ENCODE measurements at regions not wholly inside any gene's neighbourhood (a gene's known extent, or its start where the extent isn't known, plus 50 kb on each side); places are given as distances from the start of the nearest gene placed in this dataset.

GRCh38 chr6:169881398-169881797 is 130.0 kb downstream of the ERMARD start:
- 84 to 93% methylated on average over 10 of the region's 10 CpGs for WGBS, 2 donors
- Histone ChIP-seq H3K4me1 (ENCODE audit: control insufficient read depth in 5 of 5, insufficient read depth in 5 of 5, low read length in 5 of 5) (peaks cover 0 to 5% (median 0%) of the 10 kb centered on the region in 5 donors), H3K27me3 (ENCODE audit: control insufficient read depth in 3 of 3, insufficient read depth in 3 of 3, low read length in 2 of 3) (peaks cover 0 to 7% (median 0%) of the 10 kb centered on the region in 3 donors), H3K36me3 (ENCODE audit: control insufficient read depth in 4 of 4, insufficient read depth in 4 of 4, low read length in 4 of 4) (no peaks in the 10 kb centered on the region), H3K4me3 (no peak overlapping the region), H3K9me3 (ENCODE audit: control insufficient read depth in 4 of 4, insufficient read depth in 3 of 4, low read length in 3 of 4) (peaks cover 0 to 2% (median 0%) of the 10 kb centered on the region in 4 donors), H3K27ac (ENCODE audit: low read depth in 1 of 2, low read length in 1 of 2) (no peak overlapping the region), H3K9ac (ENCODE audit: insufficient read depth in 1 of 2, low read length in 2 of 2) (no peak overlapping the region)
- ATAC-seq (ENCODE audit: insufficient read depth, low FRiP score) (no peak), DNase-seq (no peak)
- no peak for TF ChIP-seq CTCF (IDR thresholded peaks at IDR 0.05; ENCODE audit: control extremely low read depth, extremely low read depth)

- Histone ChIP-seq H3K36me3 (ENCODE audit: control insufficient read depth in 4 of 4, insufficient read depth in 4 of 4, low read length in 4 of 4) (no peaks in the 10 kb centered on the region), H3K27ac (ENCODE audit: low read depth in 1 of 2, low read length in 1 of 2) (no peak overlapping the region), H3K9me3 (ENCODE audit: control insufficient read depth in 4 of 4, insufficient read depth in 3 of 4, low read length in 3 of 4) (peaks cover 0 to 2% (median 0%) of the 10 kb centered on the region in 4 donors), H3K4me1 (ENCODE audit: control insufficient read depth in 5 of 5, insufficient read depth in 5 of 5, low read length in 5 of 5) (peaks cover 0 to 5% (median 0%) of the 10 kb centered on the region in 5 donors), H3K4me3 (no peak overlapping the region), H3K9ac (ENCODE audit: insufficient read depth in 1 of 2, low read length in 2 of 2) (no peak overlapping the region), H3K27me3 (ENCODE audit: control insufficient read depth in 3 of 3, insufficient read depth in 3 of 3, low read length in 2 of 3) (peaks cover 0 to 7% (median 0%) of the 10 kb centered on the region in 3 donors)
- 88 to 89% methylated on average over 6 of the region's 6 CpGs for WGBS, 2 donors
- ATAC-seq (ENCODE audit: insufficient read depth, low FRiP score) = no peak
- no peak for TF ChIP-seq CTCF (IDR thresholded peaks at IDR 0.05; ENCODE audit: control extremely low read depth, extremely low read depth)
- no peak for DNase-seq
Measured at GRCh38 chr6:169880516-169880915, 129.1 kb downstream of the ERMARD start.

GRCh38 chr6:169869301-169869700 is 117.9 kb downstream of the ERMARD start:
- H3K36me3 ChIP-seq (ENCODE audit: control insufficient read depth in 4 of 4, insufficient read depth in 4 of 4, low read length in 4 of 4) = no peaks in the 10 kb centered on the region
- WGBS, 2 donors = 93 to 96% methylated on average over 11 of the region's 11 CpGs
- DNase-seq = no peak
- H3K27me3 ChIP-seq (ENCODE audit: control insufficient read depth in 3 of 3, insufficient read depth in 3 of 3, low read length in 2 of 3) = no peaks in the 10 kb centered on the region
- no peak for ATAC-seq (ENCODE audit: insufficient read depth, low FRiP score)
- no peak overlapping the region for H3K4me3 ChIP-seq
- H3K27ac ChIP-seq (ENCODE audit: low read depth in 1 of 2, low read length in 1 of 2) = no peak overlapping the region
- peaks cover 0 to 1% (median 0%) of the 10 kb centered on the region in 4 donors for H3K9me3 ChIP-seq (ENCODE audit: control insufficient read depth in 4 of 4, insufficient read depth in 3 of 4, low read length in 3 of 4)
- H3K9ac ChIP-seq (ENCODE audit: insufficient read depth in 1 of 2, low read length in 2 of 2) = no peak overlapping the region
- TF ChIP-seq CTCF (IDR thresholded peaks at IDR 0.05; ENCODE audit: control extremely low read depth, extremely low read depth) = no peak
- H3K4me1 ChIP-seq (ENCODE audit: control insufficient read depth in 5 of 5, insufficient read depth in 5 of 5, low read length in 5 of 5) = peaks cover 0 to 3% (median 0%) of the 10 kb centered on the region in 5 donors

- Histone ChIP-seq H3K9me3 (ENCODE audit: control insufficient read depth in 4 of 4, insufficient read depth in 3 of 4, low read length in 3 of 4) (peaks cover 0 to 1% (median 0%) of the 10 kb centered on the region in 4 donors), H3K27ac (ENCODE audit: low read depth in 1 of 2, low read length in 1 of 2) (no peak overlapping the region), H3K9ac (ENCODE audit: insufficient read depth in 1 of 2, low read length in 2 of 2) (no peak overlapping the region), H3K4me3 (no peak overlapping the region), H3K4me1 (ENCODE audit: control insufficient read depth in 5 of 5, insufficient read depth in 5 of 5, low read length in 5 of 5) (peaks cover 0 to 3% (median 0%) of the 10 kb centered on the region in 5 donors), H3K36me3 (ENCODE audit: control insufficient read depth in 4 of 4, insufficient read depth in 4 of 4, low read length in 4 of 4) (no peaks in the 10 kb centered on the region), H3K27me3 (ENCODE audit: control insufficient read depth in 3 of 3, insufficient read depth in 3 of 3, low read length in 2 of 3) (peaks cover 0 to 6% (median 0%) of the 10 kb centered on the region in 3 donors)
- DNase-seq (peak in 2 of 3 donors; percentile 11 to 32), ATAC-seq (ENCODE audit: insufficient read depth, low FRiP score) (no peak)
- WGBS, 2 donors = 55 to 61% methylated on average over 19 of the region's 19 CpGs
- no peak for TF ChIP-seq CTCF (IDR thresholded peaks at IDR 0.05; ENCODE audit: control extremely low read depth, extremely low read depth)
Measured at GRCh38 chr6:169868458-169868857, 117.0 kb downstream of the ERMARD start.

Data from lung (tissue), 11 donors.